Cardiac muscle cell (in vitro differentiated cells and primary cell): ENCODE measurements at regions not wholly inside any gene's neighbourhood (a gene's known extent, or its start where the extent isn't known, plus 50 kb on each side); places are given as distances from the start of the nearest gene placed in this dataset.

Source experiments
- DNase-seq, 2 donors: peaks; one replicate each; pipeline versions ENCODE4 v3.0.0 to v3.0.0-alpha.2; 2010 to 2017; ENCODE audit warnings: low read depth in 1 of 2, low spot score in 1 of 2
- H3K27ac ChIP-seq: fragments of 200-600 bp; sonication (generic); 2 replicates; pipeline ENCODE4 v1.5.1; 2016
- H3K27me3 ChIP-seq: fragments of 200-600 bp; sonication (generic); 2 replicates; pipeline ENCODE4 v1.6.0; 2016; ENCODE audit warnings: control low read depth
- H3K36me3 ChIP-seq: fragments of 200-600 bp; sonication (generic); 2 replicates; pipeline ENCODE4 v1.5.1; 2016; ENCODE audit warnings: control low read depth
- H3K4me1 ChIP-seq: fragments of 200-600 bp; sonication (generic); 2 replicates; pipeline ENCODE4 v1.8.1; 2017; ENCODE audit warnings: low read depth, mild to moderate bottlenecking, mixed run types
- H3K4me3 ChIP-seq: fragments of 200-600 bp; sonication (generic); 2 replicates; pipeline ENCODE4 v1.5.1; 2016; ENCODE audit warnings: mild to moderate bottlenecking
- H3K9me3 ChIP-seq: fragments of 200-600 bp; sonication (generic); 2 replicates; pipeline ENCODE4 v1.5.1; 2017; ENCODE audit warnings: low read depth, mild to moderate bottlenecking, control low read depth
- TF ChIP-seq, protein P1 (sequence below): IDR thresholded peaks from 2 replicates; pipeline ENCODE4 v1.5.1; 2012; ENCODE audit warnings: low read depth, mild to moderate bottlenecking, low read length

DNA sequence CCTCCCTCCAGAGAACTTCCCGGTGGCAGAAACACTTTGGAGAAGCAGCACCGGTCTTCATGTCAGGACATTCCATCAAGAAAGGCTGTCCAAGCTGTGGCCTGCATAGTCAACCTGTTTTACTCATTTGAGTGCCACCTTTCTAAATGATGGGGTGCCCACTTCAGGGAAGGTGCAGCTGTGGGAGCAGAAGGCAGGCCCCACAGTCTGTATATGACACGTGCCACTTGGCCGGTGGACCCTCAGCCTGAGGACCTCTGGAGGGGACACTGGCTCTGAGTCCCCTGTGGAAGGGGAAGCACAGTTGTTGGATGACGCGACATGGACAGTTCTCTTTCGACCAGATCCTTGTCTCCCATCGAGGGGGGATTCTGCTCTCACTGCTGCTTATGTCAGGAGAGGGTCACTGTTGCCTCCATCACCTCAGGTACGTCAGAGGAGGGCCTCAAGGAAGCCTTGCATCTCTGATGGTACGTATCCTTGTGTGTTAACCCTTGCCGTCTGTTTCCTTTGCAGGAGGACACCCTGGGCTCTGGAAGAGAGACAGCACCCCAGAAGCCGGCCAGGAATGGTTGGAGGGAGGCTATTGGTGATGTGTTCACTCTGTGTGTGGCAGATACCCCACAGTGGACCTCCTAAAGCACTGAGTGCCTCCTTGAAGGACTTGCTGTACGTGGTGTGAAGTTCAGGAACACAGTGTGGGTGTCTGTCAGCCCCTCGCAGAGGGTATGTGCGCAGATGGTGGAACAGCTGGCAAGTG lies 132.1 kb upstream of the RTL1 start:
- Histone ChIP-seq H3K36me3 (no peaks in the 10 kb centered on the region), H3K4me3 (no peak overlapping the region), H3K27me3 (no peaks in the 10 kb centered on the region), H3K4me1 (no peaks in the 10 kb centered on the region), H3K27ac (no peak overlapping the region), H3K9me3 (no peaks in the 10 kb centered on the region)
- TF ChIP-seq, protein P1, sequence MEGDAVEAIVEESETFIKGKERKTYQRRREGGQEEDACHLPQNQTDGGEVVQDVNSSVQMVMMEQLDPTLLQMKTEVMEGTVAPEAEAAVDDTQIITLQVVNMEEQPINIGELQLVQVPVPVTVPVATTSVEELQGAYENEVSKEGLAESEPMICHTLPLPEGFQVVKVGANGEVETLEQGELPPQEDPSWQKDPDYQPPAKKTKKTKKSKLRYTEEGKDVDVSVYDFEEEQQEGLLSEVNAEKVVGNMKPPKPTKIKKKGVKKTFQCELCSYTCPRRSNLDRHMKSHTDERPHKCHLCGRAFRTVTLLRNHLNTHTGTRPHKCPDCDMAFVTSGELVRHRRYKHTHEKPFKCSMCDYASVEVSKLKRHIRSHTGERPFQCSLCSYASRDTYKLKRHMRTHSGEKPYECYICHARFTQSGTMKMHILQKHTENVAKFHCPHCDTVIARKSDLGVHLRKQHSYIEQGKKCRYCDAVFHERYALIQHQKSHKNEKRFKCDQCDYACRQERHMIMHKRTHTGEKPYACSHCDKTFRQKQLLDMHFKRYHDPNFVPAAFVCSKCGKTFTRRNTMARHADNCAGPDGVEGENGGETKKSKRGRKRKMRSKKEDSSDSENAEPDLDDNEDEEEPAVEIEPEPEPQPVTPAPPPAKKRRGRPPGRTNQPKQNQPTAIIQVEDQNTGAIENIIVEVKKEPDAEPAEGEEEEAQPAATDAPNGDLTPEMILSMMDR, result no peak
- no peak for DNase-seq

DNA sequence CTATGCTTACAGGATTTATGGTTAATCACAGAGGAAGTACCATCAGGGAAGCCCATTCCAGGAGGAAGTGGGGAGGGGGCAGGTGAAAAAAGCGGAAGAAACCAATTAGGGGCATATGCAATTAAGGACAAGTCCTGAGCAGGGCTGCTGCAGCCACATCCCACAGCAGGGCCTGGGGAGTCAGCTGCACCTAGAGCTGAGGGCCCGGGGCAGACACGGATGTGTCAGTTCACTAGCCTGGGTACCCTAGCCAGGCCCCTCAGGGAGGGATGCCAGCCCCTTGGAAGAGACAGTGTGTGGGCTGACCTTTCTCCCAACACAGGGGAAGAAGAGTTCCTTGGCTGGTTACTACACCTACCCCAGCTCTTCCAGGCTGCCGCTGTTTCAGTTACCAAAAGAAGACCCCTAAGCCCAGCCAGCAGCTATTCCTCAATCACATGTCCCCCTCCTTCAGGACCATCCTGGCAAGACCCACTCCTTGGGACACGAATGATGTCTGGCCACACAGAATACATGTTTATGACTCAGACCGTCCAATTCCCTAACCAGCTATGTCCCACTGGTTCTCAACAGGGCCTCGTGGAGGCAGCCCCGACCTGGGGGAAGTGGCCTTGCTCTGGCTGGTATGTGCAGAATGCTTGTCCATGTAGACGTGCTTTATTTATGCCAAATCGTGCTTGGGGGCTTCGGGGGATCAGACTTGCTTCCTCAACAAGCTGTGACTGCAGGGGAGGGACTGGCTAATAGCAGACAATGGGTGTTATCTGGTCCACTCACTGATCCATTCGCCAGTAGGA lies 133.7 kb upstream of the RTL1 start:
- DNase-seq, result no peak
- Histone ChIP-seq H3K9me3 (no peaks in the 10 kb centered on the region), H3K36me3 (no peaks in the 10 kb centered on the region), H3K27me3 (no peaks in the 10 kb centered on the region), H3K4me1 (no peaks in the 10 kb centered on the region), H3K27ac (no peak overlapping the region), H3K4me3 (no peak overlapping the region)
- TF ChIP-seq, protein P1, result no peak

DNA sequence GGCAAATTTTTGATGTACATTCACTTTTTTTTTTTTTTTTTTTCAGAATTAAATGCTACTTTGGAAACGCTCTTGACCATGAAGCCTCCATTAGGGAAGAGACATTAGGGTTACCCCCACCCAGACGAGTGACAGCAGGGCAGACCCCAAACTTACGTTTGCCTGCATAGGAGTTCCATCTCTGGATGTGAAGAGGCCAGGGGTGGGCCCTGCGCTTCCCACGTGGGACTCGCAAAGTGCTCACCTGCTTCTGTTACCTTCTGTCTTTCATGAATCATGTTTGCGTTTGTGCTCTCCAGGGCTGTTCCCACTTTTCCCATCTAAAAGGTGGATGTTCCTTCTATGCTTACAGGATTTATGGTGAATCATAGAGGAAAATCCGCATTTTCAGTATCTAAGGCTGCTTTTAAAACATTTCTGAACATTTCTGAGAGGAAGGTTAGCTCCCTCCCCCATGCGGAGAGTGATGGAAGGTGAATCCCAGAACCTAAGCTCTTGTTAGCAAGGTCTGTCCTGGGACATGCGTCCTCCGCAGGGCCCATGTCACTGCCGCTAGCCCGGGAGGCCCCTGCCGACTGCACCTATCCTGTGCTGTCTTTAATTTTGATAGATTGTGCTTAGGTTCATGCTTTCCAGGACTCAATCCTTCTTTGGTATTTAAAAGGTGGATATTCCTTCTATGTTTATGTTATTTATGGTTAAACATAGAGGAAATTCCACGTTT lies 135.7 kb upstream of the RTL1 start:
- Histone ChIP-seq H3K27ac (no peak overlapping the region), H3K36me3 (no peaks in the 10 kb centered on the region)

DNA sequence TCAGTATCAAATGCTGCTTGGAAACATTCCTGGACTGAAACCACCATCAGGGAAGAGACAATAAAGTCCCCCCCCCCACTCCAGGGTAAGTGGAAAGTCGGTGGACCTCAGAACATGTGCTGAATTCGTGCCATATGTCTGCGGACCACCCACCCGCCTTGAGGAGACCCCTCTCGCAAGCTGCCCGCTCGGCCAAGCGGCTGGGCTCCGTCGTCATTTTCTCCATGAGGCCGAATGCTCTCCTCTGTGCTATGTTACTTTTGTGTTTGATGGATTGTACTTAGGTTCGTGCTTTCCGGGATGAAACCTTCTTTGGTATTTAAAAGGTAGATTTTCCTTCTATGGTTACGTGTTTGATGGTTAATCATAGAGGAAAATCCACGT lies 136.2 kb upstream of the RTL1 start:
- H3K4me1 ChIP-seq, result no peaks in the 10 kb centered on the region
- DNase-seq, result no peak
- H3K4me3 ChIP-seq, result no peak overlapping the region
- no peaks in the 10 kb centered on the region for H3K9me3 ChIP-seq
- no peak overlapping the region for H3K27ac ChIP-seq
- H3K36me3 ChIP-seq, result no peaks in the 10 kb centered on the region
- no peaks in the 10 kb centered on the region for H3K27me3 ChIP-seq
- TF ChIP-seq, protein P1, result no peak

More for the DNA sequence above, 135.7 kb upstream of the RTL1 start:
- Histone ChIP-seq H3K9me3 (no peaks in the 10 kb centered on the region), H3K4me1 (no peaks in the 10 kb centered on the region), H3K27me3 (no peaks in the 10 kb centered on the region), H3K4me3 (no peak overlapping the region)
- TF ChIP-seq, protein P1, result no peak
- DNase-seq, result no peak

DNA sequence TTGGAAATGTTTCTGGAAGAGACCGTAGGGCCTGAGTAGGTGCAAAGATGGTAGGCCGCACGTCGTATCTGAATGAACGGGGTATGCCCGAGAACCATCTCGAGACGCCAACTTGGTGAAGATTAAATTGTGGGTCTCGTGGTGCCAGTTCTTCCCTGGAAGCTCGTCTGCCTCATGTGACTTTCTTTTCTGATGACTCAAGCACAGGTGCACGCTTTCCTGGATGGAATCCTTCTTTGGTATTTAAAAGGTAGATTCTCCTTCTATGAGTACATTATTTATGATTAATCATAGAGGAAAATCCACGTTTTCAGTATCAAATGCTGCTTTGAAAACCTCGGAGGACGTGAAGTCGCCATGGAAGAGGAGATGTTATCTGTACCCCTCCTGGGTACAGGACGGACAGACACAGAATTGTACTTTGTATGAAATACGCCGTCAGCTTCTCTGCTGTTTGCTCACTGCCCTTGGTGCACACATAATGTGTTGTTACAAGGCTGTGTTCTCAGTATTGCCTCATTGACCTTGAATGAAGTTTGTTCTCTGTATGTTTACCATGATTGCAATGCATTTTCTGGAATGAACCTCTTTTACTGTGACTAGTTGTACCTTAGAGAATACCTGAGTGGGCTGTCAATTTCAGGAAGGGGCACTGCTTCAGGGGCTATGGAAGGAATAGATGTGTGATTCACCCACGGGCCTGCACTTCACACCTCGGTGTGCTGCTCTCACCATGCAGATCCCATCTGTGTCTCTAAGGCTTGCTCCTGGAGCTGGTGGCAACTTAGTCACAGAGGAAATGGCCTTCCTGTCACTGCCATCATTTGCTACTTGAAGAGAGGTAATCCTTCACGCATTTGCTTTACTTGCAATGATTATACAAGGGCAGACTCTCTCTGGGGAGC lies 137.3 kb upstream of the RTL1 start:
- no peaks in the 10 kb centered on the region for H3K36me3 ChIP-seq
- no peaks in the 10 kb centered on the region for H3K9me3 ChIP-seq
- H3K27ac ChIP-seq, result no peak overlapping the region
- DNase-seq, result no peak
- TF ChIP-seq, protein P1, result no peak
- no peak overlapping the region for H3K4me3 ChIP-seq
- H3K27me3 ChIP-seq, result no peaks in the 10 kb centered on the region
- H3K4me1 ChIP-seq, result no peaks in the 10 kb centered on the region
